Skeletal muscle satellite cell (primary cell): ENCODE measurements at regions not wholly inside any gene's neighbourhood (a gene's known extent, or its start where the extent isn't known, plus 50 kb on each side); places are given as distances from the start of the nearest gene placed in this dataset.

Source experiments
- H3K27me3 ChIP-seq: 2 replicates; pipeline ENCODE4 v1.7.0; 2013; ENCODE audit warnings: low read length; ENCODE audit not compliant: control insufficient read depth, insufficient read depth
- H3K36me3 ChIP-seq: 2 replicates; pipeline ENCODE4 v1.7.0; 2013; ENCODE audit warnings: mild to moderate bottlenecking, control low read depth, low read length; ENCODE audit not compliant: insufficient read depth
- H3K4me1 ChIP-seq: 2 replicates; pipeline ENCODE4 v1.7.0; 2013; ENCODE audit warnings: low read length; ENCODE audit not compliant: control insufficient read depth, insufficient read depth
- H3K4me2 ChIP-seq: 2 replicates; pipeline ENCODE4 v1.7.0; 2013; ENCODE audit warnings: mild to moderate bottlenecking, low read length
- H3K4me3 ChIP-seq: 2 replicates; pipeline ENCODE4 v1.7.0; 2013; ENCODE audit warnings: low read length
- H3K9ac ChIP-seq: 2 replicates; pipeline ENCODE4 v1.7.0; 2013; ENCODE audit warnings: mild to moderate bottlenecking, low read depth, low read length, moderate library complexity
- H3K9me3 ChIP-seq: replicated peaks from 2 replicates; pipeline ENCODE4 v1.7.0; 2013; ENCODE audit warnings: mild to moderate bottlenecking, control low read depth, low read length

- no peaks in the 10 kb centered on the region for H3K4me1 ChIP-seq
- H3K4me2 ChIP-seq, result no peak overlapping the region
- H3K4me3 ChIP-seq, result no peak overlapping the region
- peaks cover 22% of the 10 kb centered on the region for H3K9me3 ChIP-seq
- no peaks in the 10 kb centered on the region for H3K36me3 ChIP-seq
- no peaks in the 10 kb centered on the region for H3K27me3 ChIP-seq
- no peak overlapping the region for H3K9ac ChIP-seq
Observed at GRCh38 chr5:3853362-3853761, 257.7 kb downstream of the IRX1 start.

- Histone ChIP-seq H3K4me2 (no peak overlapping the region), H3K4me3 (no peak overlapping the region), H3K27me3 (no peaks in the 10 kb centered on the region), H3K9me3 (peaks cover 17% of the 10 kb centered on the region), H3K9ac (no peak overlapping the region), H3K4me1 (no peaks in the 10 kb centered on the region), H3K36me3 (no peaks in the 10 kb centered on the region)
Observed at GRCh38 chr5:3854188-3854821, 258.7 kb downstream of the IRX1 start.

GRCh38 chr5:3856036-3856435 lies 260.4 kb downstream of the IRX1 start:
- H3K4me2 ChIP-seq, result no peak overlapping the region
- no peaks in the 10 kb centered on the region for H3K27me3 ChIP-seq
- peaks cover 17% of the 10 kb centered on the region for H3K9me3 ChIP-seq
- no peak overlapping the region for H3K4me3 ChIP-seq
- no peak overlapping the region for H3K9ac ChIP-seq
- no peaks in the 10 kb centered on the region for H3K36me3 ChIP-seq
- H3K4me1 ChIP-seq, result no peaks in the 10 kb centered on the region

- peaks cover 16% of the 10 kb centered on the region for H3K9me3 ChIP-seq
- no peak overlapping the region for H3K4me3 ChIP-seq
- no peaks in the 10 kb centered on the region for H3K27me3 ChIP-seq
- no peaks in the 10 kb centered on the region for H3K4me1 ChIP-seq
- H3K4me2 ChIP-seq, result no peak overlapping the region
- no peak overlapping the region for H3K9ac ChIP-seq
- H3K36me3 ChIP-seq, result no peaks in the 10 kb centered on the region
Observed at GRCh38 chr5:3858524-3858923, 262.9 kb downstream of the IRX1 start.

GRCh38 chr5:3862906-3863305 lies 267.3 kb downstream of the IRX1 start:
- no peaks in the 10 kb centered on the region for H3K27me3 ChIP-seq

GRCh38 chr5:3875144-3875543 lies 279.5 kb downstream of the IRX1 start:
- H3K4me2 ChIP-seq, result no peak overlapping the region
- no peaks in the 10 kb centered on the region for H3K4me1 ChIP-seq
- H3K9me3 ChIP-seq, result no peaks in the 10 kb centered on the region
- no peak overlapping the region for H3K9ac ChIP-seq
- H3K36me3 ChIP-seq, result no peaks in the 10 kb centered on the region
- H3K4me3 ChIP-seq, result no peak overlapping the region
- H3K27me3 ChIP-seq, result no peaks in the 10 kb centered on the region

More at GRCh38 chr5:3862906-3863305, 267.3 kb downstream of the IRX1 start:
- Histone ChIP-seq H3K9ac (no peak overlapping the region), H3K4me3 (no peak overlapping the region), H3K9me3 (peaks cover 9% of the 10 kb centered on the region), H3K4me1 (no peaks in the 10 kb centered on the region), H3K36me3 (no peaks in the 10 kb centered on the region), H3K4me2 (no peak overlapping the region)

- H3K27me3 ChIP-seq, result no peaks in the 10 kb centered on the region
- no peak overlapping the region for H3K9ac ChIP-seq
- H3K4me2 ChIP-seq, result no peak overlapping the region
- peaks cover 5% of the 10 kb centered on the region for H3K9me3 ChIP-seq
- H3K4me3 ChIP-seq, result no peak overlapping the region
- H3K36me3 ChIP-seq, result no peaks in the 10 kb centered on the region
- no peaks in the 10 kb centered on the region for H3K4me1 ChIP-seq
Observed at GRCh38 chr5:3878267-3878666, 282.6 kb downstream of the IRX1 start.

- Histone ChIP-seq H3K9me3 (peaks cover 9% of the 10 kb centered on the region), H3K27me3 (no peaks in the 10 kb centered on the region), H3K4me1 (no peaks in the 10 kb centered on the region), H3K4me2 (no peak overlapping the region), H3K36me3 (no peaks in the 10 kb centered on the region), H3K4me3 (no peak overlapping the region), H3K9ac (no peak overlapping the region)
Observed at GRCh38 chr5:3883040-3883439, 287.4 kb downstream of the IRX1 start.

- Histone ChIP-seq H3K9me3 (peaks cover 16% of the 10 kb centered on the region), H3K4me3 (no peak overlapping the region)
Observed at GRCh38 chr5:3886524-3887451, 291.2 kb downstream of the IRX1 start.

GRCh38 chr5:3888310-3888709 lies 292.7 kb downstream of the IRX1 start:
- Histone ChIP-seq H3K36me3 (no peaks in the 10 kb centered on the region), H3K4me2 (no peak overlapping the region), H3K4me3 (no peak overlapping the region), H3K27me3 (no peaks in the 10 kb centered on the region), H3K9ac (no peak overlapping the region), H3K9me3 (peaks cover 17% of the 10 kb centered on the region), H3K4me1 (no peaks in the 10 kb centered on the region)

More at GRCh38 chr5:3886524-3887451, 291.2 kb downstream of the IRX1 start:
- no peaks in the 10 kb centered on the region for H3K4me1 ChIP-seq
- no peaks in the 10 kb centered on the region for H3K36me3 ChIP-seq
- no peak overlapping the region for H3K9ac ChIP-seq
- no peaks in the 10 kb centered on the region for H3K27me3 ChIP-seq
- H3K4me2 ChIP-seq, result no peak overlapping the region

- H3K36me3 ChIP-seq, result no peaks in the 10 kb centered on the region
- H3K27me3 ChIP-seq, result no peaks in the 10 kb centered on the region
- no peak overlapping the region for H3K4me2 ChIP-seq
- H3K4me3 ChIP-seq, result no peak overlapping the region
- H3K9me3 ChIP-seq, result peaks cover 14% of the 10 kb centered on the region
- H3K9ac ChIP-seq, result no peak overlapping the region
- no peaks in the 10 kb centered on the region for H3K4me1 ChIP-seq
Observed at GRCh38 chr5:3889412-3890142, 293.9 kb downstream of the IRX1 start.
